ENCODE measurements at regions not wholly inside any gene's neighbourhood (a gene's known extent, or its start where the extent isn't known, plus 50 kb on each side); places are given as distances from the start of the nearest gene placed in this dataset.

- Histone ChIP-seq H3K27me3 (replicated peaks; ENCODE audit: insufficient read depth) (no peaks in the 10 kb centered on the region), H3K9me3 (no peaks in the 10 kb centered on the region), H3K4me1 (ENCODE audit: control insufficient read depth in 1 of 2, low read depth in 2 of 2) (peaks cover 53 to 78% of the 10 kb centered on the region in 2 donors), H3K4me3 (peak overlapping the region; percentile 54), H3K36me3 (peaks cover 6% of the 10 kb centered on the region), H3K27ac (peak overlapping the region; percentile 73 to 79)
- TF ChIP-seq CTCF (IDR thresholded peaks at IDR 0.05): peak; percentile 21
- DNase-seq (ENCODE audit: low spot score): no peak
- peak; percentile 40 for ATAC-seq (ENCODE audit: insufficient number of reproducible peaks, low FRiP score, low read depth)
Observed at GRCh38 chr7:131071786-131072504, 255.7 kb upstream of the MKLN1 start.

DNA sequence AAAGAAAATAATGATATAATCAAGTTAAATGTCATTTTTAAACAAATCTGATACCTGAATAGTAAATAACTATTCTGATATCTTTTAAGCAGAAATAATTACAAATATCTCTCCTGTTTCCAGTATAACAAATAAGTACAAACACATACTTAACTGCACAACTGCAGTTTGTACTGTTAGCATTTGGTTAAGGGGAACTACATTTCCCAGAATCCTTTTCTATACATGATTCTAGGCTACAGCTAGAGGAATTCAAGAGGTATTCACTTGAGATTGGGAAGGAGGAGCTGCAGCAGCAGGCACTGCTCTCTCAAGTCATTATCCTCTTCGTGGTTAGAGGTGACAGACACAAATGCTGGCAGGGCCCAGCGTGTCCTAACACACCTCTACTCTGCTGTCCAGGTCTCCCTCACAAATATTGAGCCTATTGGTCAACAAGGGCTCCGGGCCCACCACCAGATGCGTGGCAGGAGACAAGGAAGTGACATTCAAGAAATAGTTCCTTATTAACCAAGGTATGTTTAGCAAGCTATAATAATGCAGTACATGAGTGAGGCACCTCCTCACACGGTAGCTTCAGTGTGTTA, 255.1 kb upstream of the MKLN1 start:
- ATAC-seq (ENCODE audit: insufficient number of reproducible peaks, low FRiP score, low read depth) (no peak), DNase-seq (ENCODE audit: low spot score) (no peak)
- no peak for TF ChIP-seq CTCF (IDR thresholded peaks at IDR 0.05)
- Histone ChIP-seq H3K36me3 (peaks cover 6% of the 10 kb centered on the region), H3K4me3 (peak overlapping the region; percentile 54), H3K27ac (peak overlapping the region; percentile 73 to 79), H3K9me3 (no peaks in the 10 kb centered on the region), H3K4me1 (ENCODE audit: control insufficient read depth in 1 of 2, low read depth in 2 of 2) (peaks cover 56 to 77% of the 10 kb centered on the region in 2 donors), H3K27me3 (replicated peaks; ENCODE audit: insufficient read depth) (no peaks in the 10 kb centered on the region)

DNA sequence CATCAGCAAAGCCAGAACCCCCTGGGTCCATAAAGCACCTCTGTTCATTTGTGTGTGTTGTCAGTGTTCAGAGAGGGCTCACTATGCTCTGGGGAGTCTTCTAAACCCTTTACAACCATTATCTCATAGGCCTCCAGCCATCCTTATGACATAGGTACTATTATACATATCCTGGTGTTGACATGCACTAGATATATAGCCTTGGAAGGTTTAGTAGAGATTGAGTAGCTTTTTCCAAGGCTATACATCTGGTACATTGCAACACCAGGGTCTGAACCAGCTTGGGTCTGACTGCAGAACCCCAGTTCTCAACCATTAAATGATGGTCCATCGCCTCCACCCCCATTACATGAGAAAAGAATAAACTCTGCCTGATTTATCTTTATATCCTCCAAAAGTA, 253.6 kb upstream of the MKLN1 start:
- DNase-seq (ENCODE audit: low spot score): no peak
- H3K27ac ChIP-seq: no peak overlapping the region
- no peak for TF ChIP-seq CTCF (IDR thresholded peaks at IDR 0.05)

GRCh38 chr7:131074585-131074984, 253.1 kb upstream of the MKLN1 start:
- Histone ChIP-seq H3K9me3 (no peaks in the 10 kb centered on the region), H3K4me3 (no peak overlapping the region), H3K36me3 (peaks cover 6% of the 10 kb centered on the region), H3K27me3 (replicated peaks; ENCODE audit: insufficient read depth) (no peaks in the 10 kb centered on the region), H3K27ac (no peak overlapping the region), H3K4me1 (ENCODE audit: control insufficient read depth in 1 of 2, low read depth in 2 of 2) (peaks cover 52 to 75% of the 10 kb centered on the region in 2 donors)
- ATAC-seq (ENCODE audit: insufficient number of reproducible peaks, low FRiP score, low read depth) (no peak), DNase-seq (ENCODE audit: low spot score) (no peak)
- no peak for TF ChIP-seq CTCF (IDR thresholded peaks at IDR 0.05)

More for the DNA sequence above, 253.6 kb upstream of the MKLN1 start:
- ATAC-seq (ENCODE audit: insufficient number of reproducible peaks, low FRiP score, low read depth): no peak
- Histone ChIP-seq H3K27me3 (replicated peaks; ENCODE audit: insufficient read depth) (no peaks in the 10 kb centered on the region), H3K36me3 (peaks cover 6% of the 10 kb centered on the region), H3K4me1 (ENCODE audit: control insufficient read depth in 1 of 2, low read depth in 2 of 2) (peaks cover 55 to 76% of the 10 kb centered on the region in 2 donors), H3K4me3 (no peak overlapping the region), H3K9me3 (no peaks in the 10 kb centered on the region)

- no peak for DNase-seq (ENCODE audit: low spot score)
- Histone ChIP-seq H3K9me3 (no peaks in the 10 kb centered on the region), H3K27me3 (replicated peaks; ENCODE audit: insufficient read depth) (no peaks in the 10 kb centered on the region), H3K4me3 (no peak overlapping the region), H3K27ac (no peak overlapping the region), H3K36me3 (peaks cover 6% of the 10 kb centered on the region), H3K4me1 (ENCODE audit: control insufficient read depth in 1 of 2, low read depth in 2 of 2) (peaks cover 48 to 74% of the 10 kb centered on the region in 2 donors)
- no peak for ATAC-seq (ENCODE audit: insufficient number of reproducible peaks, low FRiP score, low read depth)
- TF ChIP-seq CTCF (IDR thresholded peaks at IDR 0.05): no peak
Observed at GRCh38 chr7:131075406-131075805, 252.3 kb upstream of the MKLN1 start.

Measured in thoracic aorta (tissue), 2 donors.